GM19025 (cell line): ENCODE measurements at regions not wholly inside any gene's neighbourhood (a gene's known extent, or its start where the extent isn't known, plus 50 kb on each side); places are given as distances from the start of the nearest gene placed in this dataset.
"Not testable (repeated sequence)": the region's sequence is repeated elsewhere in the genome, so short reads cannot be mapped to it uniquely, and the experiment has no call there.

Experiments
- ATAC-seq: cut with Tn5 transposase; IDR thresholded peaks from one replicate; pipeline ENCODE4 v1.9.1; 2021; ENCODE audit warnings: mild to moderate bottlenecking, low read depth, moderate library complexity; ENCODE audit not compliant: unreplicated experiment

DNA sequence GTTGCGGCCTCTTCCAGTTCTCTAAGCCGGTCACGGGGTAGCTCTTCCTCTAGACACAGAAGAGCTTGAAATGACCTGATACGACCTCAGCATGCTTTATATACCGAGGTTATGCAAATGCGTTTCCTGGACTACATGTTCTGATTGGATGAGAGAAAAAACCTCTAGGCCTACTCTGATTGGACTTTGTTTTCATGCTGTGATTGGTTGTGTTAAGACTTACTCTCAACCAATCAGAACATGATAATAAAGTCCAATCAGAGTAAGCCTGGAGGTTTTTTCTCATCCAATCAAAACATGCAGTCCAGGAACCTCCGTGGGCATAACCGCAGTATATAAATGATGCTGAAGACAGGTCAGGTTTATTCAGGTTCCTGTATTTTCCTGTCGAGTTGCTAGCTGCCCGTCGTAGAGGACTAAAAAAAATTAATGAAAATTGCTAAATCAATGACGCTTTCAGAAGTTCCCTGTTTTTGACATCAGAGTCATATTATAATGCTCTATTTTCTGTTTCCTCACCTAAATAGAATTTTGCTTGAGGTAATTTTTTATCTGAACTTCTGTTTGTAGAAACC is 177.4 kb downstream of the POTEB3 start:
- no peak for ATAC-seq

DNA sequence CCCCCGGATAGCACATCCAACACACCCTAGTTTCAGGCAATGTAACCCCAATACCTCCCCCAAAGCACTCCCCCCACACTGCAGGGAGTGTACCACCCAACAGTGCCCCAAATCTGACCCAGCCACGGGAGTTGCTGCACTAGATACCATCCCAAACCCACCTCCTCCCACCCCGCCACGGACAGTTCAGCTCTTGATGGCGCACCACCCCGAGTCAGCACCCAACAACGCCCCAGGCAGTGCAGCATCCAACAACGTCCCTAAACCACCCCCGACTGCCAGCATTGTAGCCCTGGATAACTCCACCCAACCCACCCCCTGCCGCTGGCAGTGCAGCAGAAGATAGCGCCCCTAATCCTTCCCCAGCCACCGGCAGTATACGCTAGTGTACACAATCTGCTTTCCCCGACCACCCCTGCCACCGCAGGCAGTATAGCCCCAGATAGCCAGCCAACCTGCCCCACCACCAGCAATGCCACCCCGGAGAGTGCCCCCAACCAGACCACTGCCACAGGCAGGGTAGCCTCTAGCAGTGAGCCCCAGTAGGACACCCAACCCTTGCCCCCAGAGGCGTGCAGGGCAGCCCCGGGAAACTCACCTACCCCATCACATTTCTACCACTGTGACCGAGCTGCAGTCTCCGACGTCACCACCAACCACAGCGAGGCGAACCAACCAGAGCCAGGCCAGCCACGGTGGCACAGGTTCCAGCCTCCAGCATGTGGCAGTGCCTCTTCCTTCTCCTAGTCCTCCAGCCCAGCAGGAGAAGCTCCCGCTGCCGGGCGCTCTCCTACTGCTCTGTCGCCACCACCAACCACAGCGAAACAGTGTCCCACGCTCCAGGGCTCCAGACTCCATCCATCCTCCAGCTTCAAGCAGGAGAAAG is 178.1 kb downstream of the POTEB3 start:
- ATAC-seq, result no peak

DNA sequence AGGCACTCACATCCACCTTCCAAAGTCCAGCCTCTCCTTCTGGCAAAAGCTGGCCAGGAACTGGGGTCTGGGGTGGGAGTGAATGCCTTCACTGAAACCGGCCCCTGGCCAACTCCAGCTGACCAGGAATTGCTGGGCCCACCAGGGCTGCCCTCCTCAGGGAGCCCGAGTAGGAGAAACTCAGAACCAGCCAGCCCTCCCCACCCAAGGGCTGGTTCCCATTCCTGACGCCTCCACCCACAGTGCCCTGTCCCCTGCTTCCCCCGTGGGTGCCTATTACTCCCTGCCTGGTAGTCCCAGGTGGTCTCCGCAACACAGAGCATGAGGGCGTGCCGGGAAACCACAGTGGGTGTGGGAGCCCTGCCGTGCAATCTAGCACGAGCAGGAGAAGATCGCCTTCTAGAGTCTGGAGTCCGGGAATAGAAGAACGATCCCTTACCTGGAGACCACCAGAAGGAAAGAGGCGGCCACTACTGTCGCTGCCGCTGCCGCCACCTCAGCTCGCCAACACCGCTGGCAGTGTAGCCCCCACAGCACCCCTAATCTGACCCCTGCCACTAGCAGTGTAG is 178.8 kb downstream of the POTEB3 start:
- no peak for ATAC-seq

DNA sequence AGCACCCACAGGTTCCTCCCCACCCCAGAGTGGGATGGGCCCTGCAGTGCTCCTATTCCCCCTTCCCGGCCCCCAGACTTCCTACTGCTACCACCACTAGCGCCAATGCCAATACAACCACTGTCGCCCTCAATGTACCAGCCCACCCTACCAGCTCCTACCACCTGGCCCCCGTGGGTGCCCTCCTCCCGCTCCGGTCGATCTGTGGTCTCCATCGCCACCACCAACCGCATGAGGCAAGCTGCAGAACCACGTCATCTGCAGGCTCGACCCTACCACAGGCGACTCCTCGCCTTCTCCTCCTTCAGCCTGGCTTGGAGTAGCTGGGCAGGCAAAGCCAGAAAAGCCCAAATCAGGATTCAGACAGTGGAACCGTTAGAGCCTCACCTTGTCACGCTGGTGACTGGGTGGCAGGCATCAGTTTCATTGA is 179.3 kb downstream of the POTEB3 start:
- no peak for ATAC-seq

DNA sequence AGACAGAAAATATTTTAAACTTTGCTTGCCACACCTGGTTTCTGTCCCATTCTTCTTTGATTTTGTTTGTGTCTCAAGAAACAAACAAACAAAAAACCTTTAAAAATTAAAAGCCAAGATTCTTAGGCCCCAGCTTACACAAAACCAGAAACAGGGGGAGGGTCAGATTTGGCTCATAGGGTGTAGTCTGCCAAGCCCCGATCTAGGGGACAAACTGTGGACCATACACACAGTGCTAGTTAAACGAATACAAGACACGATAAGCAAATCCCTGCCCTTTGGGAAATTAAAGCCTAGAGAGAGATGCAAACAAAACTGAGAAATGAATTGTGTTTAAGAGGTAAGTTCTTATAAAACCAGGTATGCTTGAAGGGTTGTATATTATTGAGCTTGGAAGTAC is 181.7 kb downstream of the POTEB3 start:
- ATAC-seq, result not testable (repeated sequence)

DNA sequence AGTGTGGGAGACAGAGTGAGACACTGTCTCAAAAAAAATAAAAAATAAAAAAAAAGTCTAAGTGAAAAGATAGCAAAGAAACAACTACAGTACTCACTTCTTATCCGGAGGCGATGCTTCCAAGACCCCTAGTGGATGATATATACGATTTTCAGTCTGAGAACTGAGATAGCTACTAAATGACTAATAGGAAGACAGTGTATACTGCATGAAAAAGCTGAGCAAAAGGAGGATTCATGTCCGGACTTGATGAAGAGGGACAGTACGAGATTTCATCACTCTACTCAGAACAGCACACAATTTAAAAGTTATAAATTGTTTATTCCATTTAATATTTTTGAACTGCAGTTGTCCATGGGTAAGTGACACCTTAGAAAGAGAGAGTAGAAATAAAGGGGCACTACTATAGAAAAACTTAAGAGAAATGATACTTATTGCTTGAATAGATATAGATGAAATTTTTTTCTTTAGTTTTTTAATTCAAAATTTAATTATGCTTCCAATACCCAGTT is 190.7 kb downstream of the POTEB3 start:
- not testable (repeated sequence) for ATAC-seq
